ENCODE measurements at regions not wholly inside any gene's neighbourhood (a gene's known extent, or its start where the extent isn't known, plus 50 kb on each side); places are given as distances from the start of the nearest gene placed in this dataset.
"Not testable (repeated sequence)": the region's sequence is repeated elsewhere in the genome, so short reads cannot be mapped to it uniquely, and the experiment has no call there.

- no peak for TF ChIP-seq CTCF (IDR thresholded peaks at IDR 0.05 in 2 of 3, conservative IDR thresholded peaks at IDR 0.05 in 1 of 3; ENCODE audit: borderline replicate concordance in 1 of 3, insufficient read depth in 1 of 3, low read depth in 2 of 3, low read length in 2 of 3)
- no peak for TF ChIP-seq CEBPB (IDR thresholded peaks at IDR 0.05; ENCODE audit: low read depth)
- TF ChIP-seq POLR2AphosphoS5 (IDR thresholded peaks at IDR 0.05; ENCODE audit: low read depth, low read length): no peak
- no peak for TF ChIP-seq CBX3 (IDR thresholded peaks at IDR 0.05; ENCODE audit: low read depth)
- TF ChIP-seq FOSL1 (IDR thresholded peaks at IDR 0.05; ENCODE audit: low read depth): no peak
These were observed 455.6 kb downstream of the POM121L12 start (continued) for GRCh38 chr7:53491051-53491450.

- POLR2A ChIA-PET; H3K4me1 ChIP-seq (ENCODE audit: control insufficient read depth in 1 of 2, insufficient read depth in 2 of 2, low read length in 2 of 2); RAD21 ChIA-PET (ENCODE audit: low non-redundant PET in 1 of 2, low total read pairs in 2 of 2, uncharacterized antibody in 2 of 2, unreplicated experiment in 2 of 2); H3K27ac ChIP-seq (ENCODE audit: low read depth, low read length); CTCF ChIA-PET; H3K36me3 ChIP-seq (ENCODE audit: control insufficient read depth in 1 of 2, insufficient read depth in 2 of 2, low read length in 2 of 2); H3K27me3 ChIP-seq (ENCODE audit: insufficient read depth, low read length); H2AFZ ChIP-seq (ENCODE audit: low read depth, low read length, poor library complexity, severe bottlenecking); intact Hi-C loops (cut with micrococcal nuclease); H3K9ac ChIP-seq (ENCODE audit: low read length); H3K9me2 ChIP-seq (ENCODE audit: insufficient read depth); DNase-seq (ENCODE audit: low read depth, low spot score); H3K4me2 ChIP-seq (ENCODE audit: low read length); BruUV-seq (replicated peaks); ATAC-seq; H3K79me2 ChIP-seq (ENCODE audit: insufficient read depth, low read length); H4K20me1 ChIP-seq (ENCODE audit: insufficient read depth); H3K4me3 ChIP-seq (replicated peaks in 1 of 2; ENCODE audit: low read depth in 1 of 2, low read length in 2 of 2): not testable (repeated sequence)
- peaks cover 6 to 26% of the 10 kb centered on the region in 2 experiments for H3K9me3 ChIP-seq (ENCODE audit: control insufficient read depth in 1 of 2, insufficient read depth in 1 of 2, low read depth in 1 of 2, low read length in 2 of 2)
These were observed 459.7 kb downstream of the POM121L12 start for GRCh38 chr7:53495181-53495580.

- H3K79me2 ChIP-seq (ENCODE audit: insufficient read depth, low read length): no peaks in the 10 kb centered on the region
- H4K20me1 ChIP-seq (ENCODE audit: insufficient read depth): no peaks in the 10 kb centered on the region
- no TSS peak for BruUV-seq (replicated peaks)
- H3K9ac ChIP-seq (ENCODE audit: low read length): no peak overlapping the region
- H3K4me3 ChIP-seq (replicated peaks in 1 of 2; ENCODE audit: low read depth in 1 of 2, low read length in 2 of 2): no peak overlapping the region
- H3K4me1 ChIP-seq (ENCODE audit: control insufficient read depth in 1 of 2, insufficient read depth in 2 of 2, low read length in 2 of 2): no peaks in the 10 kb centered on the region
- intact Hi-C loops (cut with micrococcal nuclease): no loop called here
- no peaks in the 10 kb centered on the region for H3K36me3 ChIP-seq (ENCODE audit: control insufficient read depth in 1 of 2, insufficient read depth in 2 of 2, low read length in 2 of 2)
- POLR2A ChIA-PET: no interaction called here
- no peak overlapping the region for H3K4me2 ChIP-seq (ENCODE audit: low read length)
- H3K27me3 ChIP-seq (ENCODE audit: insufficient read depth, low read length): no peaks in the 10 kb centered on the region
- H3K27ac ChIP-seq (ENCODE audit: low read depth, low read length): no peak overlapping the region
- RAD21 ChIA-PET (ENCODE audit: low non-redundant PET in 1 of 2, low total read pairs in 2 of 2, uncharacterized antibody in 2 of 2, unreplicated experiment in 2 of 2): no interaction called here
- ATAC-seq (no peak), DNase-seq (ENCODE audit: low read depth, low spot score) (no peak)
- CTCF ChIA-PET: no interaction called here
- H2AFZ ChIP-seq (ENCODE audit: low read depth, low read length, poor library complexity, severe bottlenecking): no peak overlapping the region
- peaks cover 10 to 16% of the 10 kb centered on the region in 2 experiments for H3K9me3 ChIP-seq (ENCODE audit: control insufficient read depth in 1 of 2, insufficient read depth in 1 of 2, low read depth in 1 of 2, low read length in 2 of 2)
- TF ChIP-seq FOSL1 (IDR thresholded peaks at IDR 0.05; ENCODE audit: low read depth) (no peak), ATF3 (IDR thresholded peaks at IDR 0.05) (no peak), JUND (IDR thresholded peaks at IDR 0.05) (no peak), ZNF274 (IDR thresholded peaks at IDR 0.05; ENCODE audit: low read depth, low read length) (no peak), MAX (IDR thresholded peaks at IDR 0.05) (no peak), ZFX (IDR thresholded peaks at IDR 0.05) (no peak), EGR1 (IDR thresholded peaks at IDR 0.05; ENCODE audit: low read depth) (no peak), SP1 (IDR thresholded peaks at IDR 0.05; ENCODE audit: low read depth) (no peak), POLR2AphosphoS5 (IDR thresholded peaks at IDR 0.05; ENCODE audit: low read depth, low read length) (no peak), CEBPB (IDR thresholded peaks at IDR 0.05; ENCODE audit: low read depth) (no peak), SRF (IDR thresholded peaks at IDR 0.05; ENCODE audit: low read depth) (no peak), ELF1 (IDR thresholded peaks at IDR 0.05; ENCODE audit: borderline replicate concordance, low read depth) (no peak), POLR2A (IDR thresholded peaks at IDR 0.05; ENCODE audit: borderline replicate concordance, extremely low read depth, insufficient read depth, insufficient read length) (no peak), RAD21 (IDR thresholded peaks at IDR 0.05; ENCODE audit: low read depth) (no peak), ZBTB33 (IDR thresholded peaks at IDR 0.05; ENCODE audit: extremely low read depth, insufficient replicate concordance, low read length) (no peak), SIN3A (IDR thresholded peaks at IDR 0.05; ENCODE audit: low read depth) (no peak)
- no peaks in the 10 kb centered on the region for H3K9me2 ChIP-seq (ENCODE audit: insufficient read depth)
These were observed 464.6 kb downstream of the POM121L12 start for GRCh38 chr7:53500076-53500475.

Measured in HCT116 (cell line).